NOMO-1 (cell line): ENCODE measurements at regions not wholly inside any gene's neighbourhood (a gene's known extent, or its start where the extent isn't known, plus 50 kb on each side); places are given as distances from the start of the nearest gene placed in this dataset.

Source experiments
- DNase-seq, 2 experiments: peaks; one replicate each; lab custom pipeline; 2025; ENCODE audit not compliant: unreplicated experiment in 2 of 2; lab: John Stamatoyannopoulos, UW

GRCh38 chr5:20114526-20114925 is 126.5 kb upstream of the CDH18 start:
- DNase-seq = no peak

- no peak for DNase-seq
These were observed 125.9 kb upstream of the CDH18 start for GRCh38 chr5:20113931-20114330.

GRCh38 chr5:20113031-20113715 is 125.2 kb upstream of the CDH18 start:
- no peak for DNase-seq

DNA sequence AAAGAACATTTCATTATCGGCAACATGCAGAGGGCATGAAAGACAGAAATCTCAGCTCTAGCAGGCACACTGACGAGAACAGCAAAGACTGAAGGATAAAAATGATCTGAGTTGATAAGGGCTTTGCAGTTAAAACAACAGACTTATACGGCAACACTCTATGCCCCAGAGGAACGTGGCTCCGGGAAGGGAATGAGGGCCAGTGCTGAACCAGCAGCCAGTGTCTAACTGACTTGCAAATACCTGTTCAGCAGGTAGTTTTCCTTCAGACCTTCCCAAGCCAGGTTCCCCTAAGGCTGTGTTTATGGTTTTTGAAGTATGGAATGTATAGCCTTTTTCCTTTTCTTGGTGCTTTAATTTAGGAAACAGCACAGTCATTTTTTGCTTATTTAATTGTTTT is 121.3 kb upstream of the CDH18 start:
- no peak for DNase-seq

GRCh38 chr5:20105915-20106314 is 117.9 kb upstream of the CDH18 start:
- DNase-seq = no peak

GRCh38 chr5:20102293-20102692 is 114.3 kb upstream of the CDH18 start:
- no peak for DNase-seq

- no peak for DNase-seq
These were observed 110.7 kb upstream of the CDH18 start for GRCh38 chr5:20098694-20099093.

DNA sequence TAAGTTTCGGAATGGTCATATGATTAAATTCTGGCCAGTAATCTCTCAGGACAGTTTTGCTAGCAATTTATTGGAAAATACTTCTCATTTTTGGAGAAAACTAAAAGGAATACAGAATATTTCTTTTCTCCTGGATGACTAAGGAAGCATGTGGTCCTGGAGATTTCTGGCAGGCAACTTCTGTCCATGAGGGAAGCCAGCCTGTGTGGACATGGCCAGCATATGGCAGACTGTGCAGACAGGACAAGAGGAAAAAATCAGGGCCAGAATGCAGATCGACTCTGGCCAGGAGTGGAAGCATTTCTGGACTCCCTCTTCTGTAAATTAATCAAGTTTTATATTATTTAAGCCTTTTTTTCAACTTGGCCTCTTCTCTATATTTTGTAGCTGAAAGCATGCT is 100.4 kb upstream of the CDH18 start:
- DNase-seq = no peak

- no peak for DNase-seq
These were observed 99.3 kb upstream of the CDH18 start for GRCh38 chr5:20087299-20087698.

DNA sequence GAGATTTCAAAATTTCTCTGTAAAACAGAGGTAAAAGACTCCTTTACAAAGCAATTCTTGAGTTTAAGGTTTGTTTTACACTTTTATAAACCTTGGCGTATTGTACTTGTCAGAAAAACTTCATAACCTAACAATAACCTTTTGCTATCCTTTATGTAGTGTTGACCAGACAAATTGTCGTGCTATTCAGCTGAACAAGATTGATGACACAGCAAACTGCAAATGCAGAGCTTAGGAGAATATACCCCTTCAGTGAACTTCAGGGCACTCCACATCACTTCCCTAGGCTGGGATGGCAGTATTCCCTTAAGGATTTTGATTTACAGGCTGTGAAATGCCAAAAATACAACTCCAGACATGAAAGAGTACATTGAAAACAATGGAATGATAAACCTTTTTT is 89.2 kb upstream of the CDH18 start:
- no peak for DNase-seq

DNA sequence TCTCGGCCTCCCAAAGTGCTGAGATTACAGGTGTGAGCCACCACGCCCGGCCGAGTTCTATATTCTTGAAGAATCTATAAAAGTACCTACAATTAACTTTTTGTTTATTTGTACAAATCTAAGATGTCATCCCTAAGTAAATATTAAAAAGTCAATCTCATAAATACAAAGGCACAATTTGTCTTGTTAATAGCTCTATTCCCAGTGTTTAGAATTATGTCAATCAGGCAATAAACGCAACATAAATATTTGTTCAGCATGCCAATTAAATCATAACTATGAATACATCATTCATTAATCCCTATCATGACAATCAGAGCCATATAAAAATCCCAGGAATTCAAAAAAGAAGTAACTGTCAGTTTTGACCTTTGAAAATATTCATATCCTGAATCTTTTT is 68.9 kb upstream of the CDH18 start:
- no peak for DNase-seq

DNA sequence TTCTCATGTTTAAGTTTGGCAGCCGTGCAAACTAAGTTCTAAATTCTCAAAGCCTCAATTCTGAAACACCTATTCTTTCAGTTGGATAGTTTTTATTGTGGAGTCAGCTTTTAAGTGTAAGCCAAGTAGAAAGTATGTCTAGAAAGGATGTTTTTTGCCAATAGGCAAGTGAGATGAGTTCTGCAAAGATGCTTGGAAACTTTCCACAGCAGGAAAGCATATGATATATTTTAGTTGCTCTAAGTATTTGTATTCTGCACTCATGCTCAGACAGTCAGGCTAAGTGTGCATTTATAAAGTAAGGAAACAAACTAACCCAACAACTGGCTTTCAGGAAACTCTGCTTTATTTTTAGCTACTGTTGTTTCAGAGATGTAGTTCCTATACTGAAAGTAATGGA is 67.3 kb upstream of the CDH18 start:
- DNase-seq = no peak

GRCh38 chr5:20050262-20050661 is 62.3 kb upstream of the CDH18 start:
- no peak for DNase-seq

- DNase-seq = no peak
These were observed 56.5 kb upstream of the CDH18 start for GRCh38 chr5:20044460-20044859.

- DNase-seq = no peak
These were observed 53.6 kb upstream of the CDH18 start for GRCh38 chr5:20041326-20042274.

DNA sequence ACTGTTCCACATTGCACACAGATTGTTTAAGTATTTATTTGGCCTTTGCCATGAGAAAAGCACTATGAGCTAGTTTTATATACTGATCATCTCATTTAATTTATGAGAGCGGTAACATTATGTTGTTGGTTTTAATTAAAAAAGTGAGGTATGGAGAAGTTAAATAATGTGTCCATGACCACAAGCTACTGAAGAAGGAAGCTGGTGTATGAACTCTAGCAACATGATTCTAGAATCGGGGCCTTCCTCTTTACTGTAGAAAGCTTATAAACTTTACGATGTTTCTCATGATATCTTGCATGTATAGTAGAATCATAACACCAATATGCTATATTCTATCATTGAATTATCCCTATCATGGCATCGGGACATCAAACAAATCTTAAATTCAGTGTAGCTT is 52.9 kb upstream of the CDH18 start:
- DNase-seq = peak in 1 of 2 experiments; percentile 1
